ENCODE measurements at regions not wholly inside any gene's neighbourhood (a gene's known extent, or its start where the extent isn't known, plus 50 kb on each side); places are given as distances from the start of the nearest gene placed in this dataset.
A peak's percentile ranks its signal among the peaks of the same experiment; 100 is the strongest.

DNA sequence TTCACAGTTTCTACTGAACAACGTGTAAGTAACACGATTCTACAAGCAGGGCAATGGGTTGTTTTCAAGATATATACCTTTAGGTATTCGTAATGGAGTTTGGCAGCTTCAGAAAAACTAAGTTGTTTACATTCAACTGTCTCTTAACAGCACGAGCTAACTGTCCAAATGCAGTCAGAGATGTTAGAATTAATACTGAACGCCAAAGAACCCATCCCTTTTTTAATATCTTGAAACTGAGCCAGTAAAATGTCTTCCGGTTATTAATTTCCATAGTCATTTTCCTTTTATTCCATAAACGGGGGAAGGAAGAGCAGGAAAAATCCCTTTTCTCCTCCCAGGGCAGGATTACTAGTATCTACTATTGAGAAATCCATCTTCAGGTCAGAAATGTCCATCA lies 129.0 kb upstream of the THBS1 start:
- Histone ChIP-seq H3K27me3 (ENCODE audit: control insufficient read depth, insufficient read depth) (no peaks in the 10 kb centered on the region), H3K4me1 (ENCODE audit: control insufficient read depth, insufficient read depth, low read length) (no peaks in the 10 kb centered on the region), H3K9me3 (ENCODE audit: control insufficient read depth, low read length) (no peaks in the 10 kb centered on the region), H3K27ac (ENCODE audit: low read length) (no peak overlapping the region), H3K4me3 (ENCODE audit: low read length) (no peak overlapping the region)
- intact Hi-C loops (cut with DNase I), result no loop called here
- DNase-seq (no peak), ATAC-seq (no peak)
- 50% methylated on average over 7 of the region's 7 CpGs for WGBS

DNA sequence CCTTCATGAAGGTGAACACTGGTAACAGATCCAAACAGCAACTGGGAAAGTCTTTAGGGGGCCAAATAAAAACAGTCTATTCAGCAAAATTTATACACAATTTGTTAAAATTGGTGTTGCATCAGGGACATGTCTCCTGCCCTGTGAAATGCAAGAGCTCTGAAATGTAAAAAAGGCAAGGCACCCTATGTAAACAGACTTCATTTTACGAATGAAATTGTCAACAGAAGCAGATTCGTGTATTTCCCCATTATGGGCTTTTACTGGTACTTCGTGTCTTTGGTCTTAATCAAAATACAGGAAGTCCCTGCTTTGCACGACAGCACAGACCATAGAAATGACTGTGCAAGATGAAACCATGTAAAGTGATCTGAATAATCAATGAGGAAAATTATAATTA lies 127.3 kb upstream of the THBS1 start:
- 56% methylated on average over 4 of the region's 4 CpGs for WGBS
- Histone ChIP-seq H3K9me3 (ENCODE audit: control insufficient read depth, low read length) (no peaks in the 10 kb centered on the region), H3K4me1 (ENCODE audit: control insufficient read depth, insufficient read depth, low read length) (peaks cover 2% of the 10 kb centered on the region), H3K4me3 (ENCODE audit: low read length) (no peak overlapping the region), H3K27me3 (ENCODE audit: control insufficient read depth, insufficient read depth) (no peaks in the 10 kb centered on the region), H3K27ac (ENCODE audit: low read length) (no peak overlapping the region)
- DNase-seq (no peak), ATAC-seq (peak in 1 of 2 donors; percentile 51)
- intact Hi-C loops (cut with DNase I), result no loop called here

DNA sequence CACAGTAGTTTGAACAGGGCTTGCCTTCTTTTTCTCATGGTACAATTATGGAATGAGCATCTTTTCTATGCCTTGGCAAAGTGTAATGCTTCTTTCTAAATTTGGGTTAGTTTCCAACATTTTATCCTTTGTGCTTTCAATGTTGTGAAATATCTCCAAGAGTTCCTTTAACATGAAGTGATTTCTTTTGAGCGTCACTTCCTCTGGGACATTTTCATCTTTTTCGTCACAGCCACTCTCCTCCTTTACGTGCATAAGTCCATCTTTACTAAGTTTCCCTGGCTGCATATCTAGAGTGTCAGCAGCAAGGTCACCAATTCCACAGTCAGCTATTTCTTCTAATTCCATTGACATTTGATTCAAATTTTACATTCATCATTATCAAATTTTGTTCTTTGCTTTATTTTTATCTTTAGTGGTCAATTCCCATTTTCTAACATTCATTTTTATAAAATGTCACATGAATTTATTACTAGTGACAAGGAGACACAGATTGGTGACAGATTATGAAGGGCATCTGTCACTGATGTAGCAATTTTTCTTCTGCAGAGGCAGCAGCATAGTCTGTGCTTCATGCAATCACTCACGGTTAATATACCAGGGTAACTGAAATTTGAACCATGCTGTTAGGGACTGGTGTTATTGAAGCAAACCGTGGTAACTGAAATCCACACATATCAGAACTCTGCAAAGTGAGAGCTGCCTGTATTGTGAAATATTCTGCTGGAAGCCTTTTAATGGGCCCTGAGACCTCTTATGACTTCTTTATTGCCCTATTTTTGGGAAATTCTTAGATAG lies 126.5 kb upstream of the THBS1 start:
- no peak overlapping the region for H3K4me3 ChIP-seq (ENCODE audit: low read length)
- intact Hi-C loops (cut with DNase I), result no loop called here
- ATAC-seq (peak; percentile 78 to 82), DNase-seq (no peak)
- 39% methylated on average over 5 of the region's 5 CpGs for WGBS
- no peaks in the 10 kb centered on the region for H3K27me3 ChIP-seq (ENCODE audit: control insufficient read depth, insufficient read depth)
- H3K4me1 ChIP-seq (ENCODE audit: control insufficient read depth, insufficient read depth, low read length), result peaks cover 2% of the 10 kb centered on the region
- peak overlapping the region; percentile 67 for H3K27ac ChIP-seq (ENCODE audit: low read length)
- H3K9me3 ChIP-seq (ENCODE audit: control insufficient read depth, low read length), result no peaks in the 10 kb centered on the region

DNA sequence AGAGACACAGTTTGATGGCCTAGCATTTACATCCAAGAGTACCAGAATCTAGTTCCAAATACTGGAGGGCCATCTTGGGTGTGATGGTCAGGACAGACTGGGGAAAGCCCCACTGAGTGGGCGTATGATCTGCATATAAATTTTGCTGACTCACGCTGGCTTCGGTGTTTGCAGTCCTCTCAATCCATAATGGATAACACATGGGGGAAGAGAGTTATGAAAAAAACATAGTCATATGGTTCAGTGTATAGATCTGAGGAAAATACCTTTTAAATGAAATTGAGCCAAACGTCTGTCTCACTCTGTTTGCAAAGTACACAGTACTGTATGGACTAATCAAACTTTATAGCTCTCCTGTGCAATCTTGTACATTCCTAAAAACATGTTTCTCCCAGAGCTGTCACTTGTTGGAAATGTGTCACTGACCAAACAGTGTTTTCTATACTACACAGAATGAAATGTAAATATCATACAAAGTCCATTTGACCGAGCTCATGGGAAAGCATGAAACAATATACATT lies 125.3 kb upstream of the THBS1 start:
- 78% methylated on average over 5 of the region's 5 CpGs for WGBS
- DNase-seq (no peak), ATAC-seq (peak in 1 of 2 donors; percentile 19)
- H3K9me3 ChIP-seq (ENCODE audit: control insufficient read depth, low read length), result no peaks in the 10 kb centered on the region
- H3K27ac ChIP-seq (ENCODE audit: low read length), result no peak overlapping the region
- intact Hi-C loops (cut with DNase I), result no loop called here
- no peak overlapping the region for H3K4me3 ChIP-seq (ENCODE audit: low read length)
- peaks cover 2% of the 10 kb centered on the region for H3K4me1 ChIP-seq (ENCODE audit: control insufficient read depth, insufficient read depth, low read length)
- no peaks in the 10 kb centered on the region for H3K27me3 ChIP-seq (ENCODE audit: control insufficient read depth, insufficient read depth)

DNA sequence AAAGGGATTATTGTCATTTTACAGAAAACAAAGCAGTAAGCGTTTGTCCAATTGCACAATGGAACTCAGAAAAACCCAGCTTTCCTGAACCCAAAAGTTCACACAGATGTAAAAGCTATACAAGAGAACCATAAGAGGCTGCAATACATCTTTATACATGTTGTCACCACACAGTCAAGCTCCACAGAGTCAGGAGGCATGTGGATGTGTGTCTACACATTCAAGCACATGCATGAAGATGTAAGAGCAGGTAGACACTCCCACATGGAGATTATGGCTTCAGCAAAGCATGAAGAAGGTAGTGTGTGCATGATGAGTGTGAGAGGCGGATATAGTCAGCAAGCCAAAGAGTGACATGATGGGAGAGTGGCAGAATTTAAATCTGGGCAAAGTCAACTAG lies 124.7 kb upstream of the THBS1 start:
- H3K27me3 ChIP-seq (ENCODE audit: control insufficient read depth, insufficient read depth), result no peaks in the 10 kb centered on the region

DNA sequence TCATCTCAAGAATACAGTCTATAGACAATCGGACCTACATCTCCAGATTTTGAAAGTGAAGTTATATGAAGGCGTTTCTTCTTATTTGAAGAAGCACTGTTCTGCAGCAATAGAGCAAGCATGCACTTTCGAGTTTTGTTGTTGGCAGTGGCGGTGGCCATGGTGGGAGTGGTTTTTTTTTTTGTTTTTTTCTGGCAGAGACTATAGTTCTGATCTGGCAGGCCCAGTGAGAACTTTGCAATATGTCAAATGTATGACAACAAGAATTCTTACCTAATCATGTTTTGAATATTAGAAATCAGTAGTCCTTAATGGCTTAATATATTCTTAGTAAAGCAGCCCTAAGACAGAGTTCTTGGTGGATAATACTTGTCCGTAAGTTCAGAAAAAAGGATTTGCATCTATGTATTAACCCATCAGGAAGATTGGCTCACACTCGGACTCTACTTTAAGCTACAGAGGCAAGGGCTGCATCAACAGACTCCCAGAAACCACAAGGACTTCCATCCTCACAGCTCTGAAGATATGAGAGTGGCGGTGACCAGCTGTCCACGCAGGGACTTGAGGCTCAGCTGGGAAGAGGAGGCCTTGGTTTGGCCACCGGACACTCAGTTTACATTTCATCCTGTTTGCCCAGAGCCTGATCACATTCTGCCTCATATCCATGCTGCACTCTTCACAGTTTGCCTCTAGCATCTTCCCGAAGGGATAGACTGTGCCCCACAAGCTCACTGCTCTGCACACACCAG lies 124.1 kb upstream of the THBS1 start:
- ATAC-seq (no peak), DNase-seq (no peak)
- H3K4me3 ChIP-seq (ENCODE audit: low read length), result no peak overlapping the region
- 72% methylated on average over 10 of the region's 10 CpGs for WGBS
- no peaks in the 10 kb centered on the region for H3K27me3 ChIP-seq (ENCODE audit: control insufficient read depth, insufficient read depth)
- H3K9me3 ChIP-seq (ENCODE audit: control insufficient read depth, low read length), result no peaks in the 10 kb centered on the region
- intact Hi-C loops (cut with DNase I), result no loop called here
- no peak overlapping the region for H3K27ac ChIP-seq (ENCODE audit: low read length)
- peaks cover 2% of the 10 kb centered on the region for H3K4me1 ChIP-seq (ENCODE audit: control insufficient read depth, insufficient read depth, low read length)

More for the DNA sequence above, 124.7 kb upstream of the THBS1 start:
- 91% methylated on average over 2 of the region's 2 CpGs for WGBS
- no peak overlapping the region for H3K4me3 ChIP-seq (ENCODE audit: low read length)
- intact Hi-C loops (cut with DNase I), result no loop called here
- no peak for DNase-seq
- H3K27ac ChIP-seq (ENCODE audit: low read length), result no peak overlapping the region
- peaks cover 2% of the 10 kb centered on the region for H3K4me1 ChIP-seq (ENCODE audit: control insufficient read depth, insufficient read depth, low read length)
- ATAC-seq, result no peak
- H3K9me3 ChIP-seq (ENCODE audit: control insufficient read depth, low read length), result no peaks in the 10 kb centered on the region

DNA sequence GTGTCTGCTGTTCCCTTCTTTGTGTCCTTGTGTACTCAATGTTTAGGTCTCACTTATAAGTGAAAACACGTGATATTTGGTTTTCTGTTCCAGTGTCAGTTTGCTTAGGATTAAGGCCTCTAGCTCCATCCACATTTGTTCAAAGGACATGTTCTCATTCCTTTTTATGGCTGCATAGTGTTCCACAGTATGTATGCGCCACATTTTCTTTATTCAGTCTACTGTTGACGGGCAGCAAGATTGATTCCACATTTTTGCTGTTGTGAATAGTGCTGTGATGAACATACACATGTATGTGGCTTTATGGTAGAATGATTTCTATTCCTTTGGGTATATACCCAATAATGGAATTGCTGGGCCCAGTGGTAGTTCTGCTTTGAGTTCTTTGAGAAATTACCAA lies 122.7 kb upstream of the THBS1 start:
- intact Hi-C loops (cut with DNase I), result no loop called here
- 98% methylated on average over 3 of the region's 3 CpGs for WGBS

DNA sequence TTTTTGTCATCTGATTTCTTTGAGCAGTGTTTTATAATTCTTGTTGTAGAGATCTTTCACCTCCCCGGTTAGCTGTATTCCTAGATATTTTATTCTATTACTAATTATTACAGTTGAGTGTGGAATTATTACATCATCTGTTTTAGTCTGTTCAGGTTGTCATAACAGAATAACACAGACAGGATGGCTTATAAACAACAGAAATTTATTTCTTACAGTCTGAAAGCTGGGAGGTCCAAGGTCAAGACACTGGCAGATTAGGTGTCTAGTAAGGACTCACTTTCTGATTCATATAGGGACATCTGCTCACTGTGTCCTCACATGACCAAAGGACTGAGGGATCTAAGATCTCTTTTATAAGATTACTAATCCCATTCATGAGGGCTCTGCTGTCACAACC lies 121.3 kb upstream of the THBS1 start:
- 78% methylated on average over 1 of the region's 1 CpG for WGBS
- DNase-seq, result no peak
- Histone ChIP-seq H3K4me1 (ENCODE audit: control insufficient read depth, insufficient read depth, low read length) (peaks cover 5% of the 10 kb centered on the region), H3K27me3 (ENCODE audit: control insufficient read depth, insufficient read depth) (no peaks in the 10 kb centered on the region), H3K4me3 (ENCODE audit: low read length) (no peak overlapping the region), H3K27ac (ENCODE audit: low read length) (no peak overlapping the region), H3K9me3 (ENCODE audit: control insufficient read depth, low read length) (no peaks in the 10 kb centered on the region)
- ATAC-seq, result no peak
- intact Hi-C loops (cut with DNase I), result no loop called here

More for the DNA sequence above, 122.7 kb upstream of the THBS1 start:
- Histone ChIP-seq H3K27ac (ENCODE audit: low read length) (no peak overlapping the region), H3K9me3 (ENCODE audit: control insufficient read depth, low read length) (no peaks in the 10 kb centered on the region), H3K27me3 (ENCODE audit: control insufficient read depth, insufficient read depth) (no peaks in the 10 kb centered on the region), H3K4me1 (ENCODE audit: control insufficient read depth, insufficient read depth, low read length) (peaks cover 5% of the 10 kb centered on the region), H3K4me3 (ENCODE audit: low read length) (no peak overlapping the region)
- DNase-seq, result no peak
- ATAC-seq, result no peak

DNA sequence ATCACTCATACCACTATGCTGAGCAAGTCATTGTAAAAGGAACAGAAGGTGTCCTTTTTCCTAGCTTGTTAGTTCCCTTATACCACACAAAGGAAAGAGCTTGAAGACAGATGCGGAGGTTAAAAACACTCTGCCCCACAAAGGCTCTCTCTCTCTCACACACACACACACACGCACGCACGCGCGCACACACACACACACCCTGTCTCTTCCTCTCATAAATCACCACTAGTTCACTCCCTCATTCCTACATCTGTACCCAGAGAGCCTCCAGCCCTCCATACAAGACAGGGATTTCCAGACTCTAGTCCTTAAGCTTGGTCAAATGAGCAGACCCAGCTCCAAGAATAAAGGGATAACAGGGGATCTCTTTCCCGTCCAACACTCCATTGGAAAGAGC lies 120.1 kb upstream of the THBS1 start:
- H3K4me3 ChIP-seq (ENCODE audit: low read length), result no peak overlapping the region
- peaks cover 5% of the 10 kb centered on the region for H3K4me1 ChIP-seq (ENCODE audit: control insufficient read depth, insufficient read depth, low read length)
- no peaks in the 10 kb centered on the region for H3K9me3 ChIP-seq (ENCODE audit: control insufficient read depth, low read length)
- 90% methylated on average over 7 of the region's 7 CpGs for WGBS
- H3K27ac ChIP-seq (ENCODE audit: low read length), result no peak overlapping the region
- H3K27me3 ChIP-seq (ENCODE audit: control insufficient read depth, insufficient read depth), result no peaks in the 10 kb centered on the region
- ATAC-seq (no peak), DNase-seq (no peak)
- intact Hi-C loops (cut with DNase I), result no loop called here

DNA sequence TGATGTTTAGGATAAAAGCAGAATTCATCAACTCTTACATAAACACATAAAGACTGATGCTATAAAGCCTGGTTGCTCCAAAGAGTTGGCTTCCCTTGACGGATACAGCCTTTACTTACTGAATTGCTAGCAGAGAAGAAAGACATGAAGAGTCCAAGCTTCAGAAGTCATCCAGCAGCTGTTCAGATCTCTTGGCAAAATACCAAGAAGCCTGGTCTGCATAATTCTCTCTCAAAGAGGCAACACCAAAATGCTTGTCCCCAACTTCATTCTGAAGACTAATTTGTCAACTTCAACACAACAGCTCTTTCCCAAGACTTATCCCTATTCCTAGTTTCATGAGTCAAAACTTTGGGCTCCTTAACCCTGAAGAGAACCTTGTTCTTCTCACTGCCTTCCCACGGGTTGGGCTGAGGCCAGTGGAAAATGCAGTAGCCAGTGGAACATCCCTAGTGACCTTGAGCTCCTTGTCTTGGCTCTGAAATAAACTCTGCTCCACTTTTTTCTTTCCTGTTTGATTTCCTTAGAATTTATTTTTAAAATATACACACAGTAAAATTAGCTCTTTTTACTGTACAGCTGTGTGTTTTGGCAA lies 119.2 kb upstream of the THBS1 start:
- H3K9me3 ChIP-seq (ENCODE audit: control insufficient read depth, low read length), result no peaks in the 10 kb centered on the region
- peaks cover 5% of the 10 kb centered on the region for H3K4me1 ChIP-seq (ENCODE audit: control insufficient read depth, insufficient read depth, low read length)
- ATAC-seq (peak; percentile 74 to 84), DNase-seq (peak; percentile 83 to 89 (median 84))
- WGBS, result 30% methylated on average over 2 of the region's 2 CpGs
- no peak overlapping the region for H3K4me3 ChIP-seq (ENCODE audit: low read length)
- intact Hi-C loops (cut with DNase I), result no loop called here
- H3K27me3 ChIP-seq (ENCODE audit: control insufficient read depth, insufficient read depth), result no peaks in the 10 kb centered on the region
- no peak overlapping the region for H3K27ac ChIP-seq (ENCODE audit: low read length)

DNA sequence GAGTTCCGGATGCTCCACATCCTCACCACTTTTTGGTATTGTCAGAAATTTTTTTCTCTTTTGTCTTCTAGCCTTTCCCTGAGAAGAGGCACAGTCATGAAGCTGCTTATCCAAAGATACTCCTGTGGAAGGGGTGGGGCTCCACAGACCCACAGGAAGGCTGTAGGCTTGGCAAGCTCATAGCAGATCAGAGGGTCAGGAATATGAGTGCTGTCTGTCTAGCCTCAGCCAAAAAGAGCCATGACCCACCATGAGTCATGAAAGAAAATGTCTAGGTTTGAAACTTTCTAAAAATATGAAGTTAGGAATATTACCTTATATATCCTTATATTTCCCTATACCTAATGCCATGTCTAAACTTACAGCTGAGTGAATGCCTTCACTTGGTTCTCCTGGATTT lies 118.2 kb upstream of the THBS1 start:
- WGBS, result 83% methylated on average over 1 of the region's 1 CpG
- H3K4me1 ChIP-seq (ENCODE audit: control insufficient read depth, insufficient read depth, low read length), result peaks cover 3% of the 10 kb centered on the region
- peak in 1 of 2 donors; percentile 53 for ATAC-seq
- no peak for DNase-seq
- intact Hi-C loops (cut with DNase I), result no loop called here
- no peaks in the 10 kb centered on the region for H3K27me3 ChIP-seq (ENCODE audit: control insufficient read depth, insufficient read depth)
- H3K27ac ChIP-seq (ENCODE audit: low read length), result no peak overlapping the region
- H3K4me3 ChIP-seq (ENCODE audit: low read length), result no peak overlapping the region
- H3K9me3 ChIP-seq (ENCODE audit: control insufficient read depth, low read length), result no peaks in the 10 kb centered on the region
